Left renal pelvis (tissue), 4 donors: ENCODE measurements at regions not wholly inside any gene's neighbourhood (a gene's known extent, or its start where the extent isn't known, plus 50 kb on each side); places are given as distances from the start of the nearest gene placed in this dataset.
"Not testable (repeated sequence)": the region's sequence is repeated elsewhere in the genome, so short reads cannot be mapped to it uniquely, and the experiment has no call there.

ENCODE experiments used
- DNase-seq, 4 donors: peaks; one replicate each; pipeline ENCODE4 v3.0.0-alpha.2; 2013; ENCODE audit warnings: low read depth in 4 of 4, low spot score in 3 of 4

DNA sequence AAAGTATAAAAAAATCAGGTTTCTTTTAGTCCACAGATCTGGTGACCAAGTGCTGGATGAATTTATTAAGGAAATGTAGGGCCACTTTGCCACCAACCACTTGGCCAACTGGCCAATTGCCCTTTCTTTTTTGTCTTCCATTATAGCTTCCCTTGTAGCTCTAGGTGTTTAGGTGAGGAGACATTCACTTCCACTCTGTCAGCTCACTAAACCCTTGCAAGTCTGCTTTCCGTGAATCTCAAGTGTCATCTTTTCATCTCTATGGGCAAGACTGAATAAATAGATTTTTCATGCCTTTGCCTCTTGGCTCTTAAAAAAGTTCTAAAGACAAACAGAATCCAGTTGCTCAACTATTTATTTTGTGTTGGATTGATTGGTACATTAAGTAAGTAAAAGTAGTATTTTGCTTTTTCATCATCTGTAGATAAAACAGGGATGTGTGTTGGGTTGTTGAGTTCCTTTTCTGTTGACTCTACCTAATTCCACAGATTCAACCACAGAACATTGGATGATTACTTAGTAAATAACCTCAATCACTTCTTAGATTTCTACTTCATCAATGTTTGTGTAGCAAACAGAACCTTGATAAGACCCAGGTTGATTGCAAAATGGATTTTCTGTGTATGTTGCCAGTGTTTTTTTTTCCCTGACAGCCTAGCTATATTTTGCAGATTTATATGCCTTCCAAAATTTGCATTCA lies 68.1 kb upstream of the GRXCR1 start:
- DNase-seq: no peak

GRCh38 chr4:42821230-42821629 lies 71.3 kb upstream of the GRXCR1 start:
- no peak for DNase-seq

- DNase-seq: no peak
Observed at GRCh38 chr4:42819863-42820514, 72.5 kb upstream of the GRXCR1 start.

DNA sequence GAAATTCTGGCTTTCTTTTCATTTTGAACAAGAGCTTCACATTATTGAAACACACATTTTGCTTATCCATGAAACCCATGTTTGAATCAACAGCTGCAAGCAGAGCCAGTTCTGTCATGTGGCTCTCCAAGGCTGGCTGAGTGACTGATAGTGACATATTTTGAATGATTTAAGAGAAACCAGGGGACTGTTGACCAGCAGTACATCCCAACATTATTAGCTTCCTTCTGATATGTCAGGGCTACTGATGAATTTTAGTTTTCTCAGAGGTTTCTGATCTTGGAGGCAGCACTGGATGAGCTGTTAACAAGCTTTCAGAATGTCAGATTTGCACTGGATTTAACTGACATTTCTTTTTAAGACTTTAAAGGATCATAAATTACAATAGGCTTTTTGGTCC lies 74.6 kb upstream of the GRXCR1 start:
- no peak for DNase-seq

- DNase-seq: no peak
Observed at GRCh38 chr4:42816880-42817400, 75.6 kb upstream of the GRXCR1 start.

DNA sequence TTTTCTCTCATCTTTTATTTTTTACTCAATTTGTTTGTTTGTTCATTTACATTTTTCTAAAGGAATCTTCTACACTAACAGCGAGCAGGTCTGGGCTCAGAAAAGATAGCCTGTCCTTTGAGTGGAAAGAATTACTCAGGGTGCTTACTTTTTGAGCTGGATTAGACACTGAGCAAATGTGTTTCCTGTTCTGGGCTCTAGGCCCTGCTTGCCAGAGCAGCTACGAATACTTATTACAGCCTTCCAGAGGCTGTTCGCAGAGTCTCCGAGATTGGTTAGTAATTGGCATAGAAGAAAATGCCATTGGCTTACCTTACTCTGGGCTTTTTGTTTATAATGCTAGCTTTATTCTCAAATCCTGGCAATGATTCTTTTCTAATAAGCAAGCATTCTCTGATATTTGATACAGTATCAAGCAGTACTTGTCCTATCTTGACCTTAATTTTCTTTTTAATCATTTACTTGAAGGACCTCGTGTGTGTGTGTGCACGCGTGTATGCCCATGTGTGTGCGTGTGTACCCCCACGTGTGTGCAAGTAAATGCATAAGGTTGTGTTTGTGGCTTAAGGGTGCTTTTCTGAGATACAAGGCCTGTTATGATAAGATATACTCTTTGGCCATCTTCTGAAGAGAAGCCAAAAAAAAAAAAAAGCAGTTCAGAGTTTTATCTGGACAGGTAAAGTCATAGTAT lies 76.2 kb upstream of the GRXCR1 start:
- no peak for DNase-seq

- DNase-seq: no peak
Observed at GRCh38 chr4:42809419-42810084, 83.0 kb upstream of the GRXCR1 start.

- DNase-seq: no peak
Observed at GRCh38 chr4:42806303-42806835, 86.1 kb upstream of the GRXCR1 start.

GRCh38 chr4:42789041-42789567 lies 103.4 kb upstream of the GRXCR1 start:
- no peak for DNase-seq

DNA sequence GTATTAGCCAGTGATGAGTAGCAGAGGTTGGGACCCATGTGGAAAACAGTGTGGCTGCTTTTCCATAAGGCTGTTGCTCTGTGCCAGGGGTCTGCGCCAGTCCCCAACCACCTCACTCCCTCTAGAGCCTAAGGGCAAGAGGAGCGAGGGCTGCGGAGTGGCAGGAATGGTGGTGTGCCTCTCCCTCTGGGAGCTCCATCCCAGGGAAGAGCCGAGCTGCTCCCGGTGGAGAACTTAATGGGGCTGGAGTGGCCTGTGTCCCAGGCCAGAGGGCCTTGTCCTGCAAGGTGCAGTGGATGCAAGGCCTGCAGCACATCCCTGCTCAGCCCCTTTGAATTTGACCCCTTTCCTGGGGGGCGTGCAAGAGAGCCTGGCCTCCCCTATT lies 105.4 kb upstream of the GRXCR1 start:
- no peak for DNase-seq

- DNase-seq: no peak
Observed at GRCh38 chr4:42786350-42787078, 106.0 kb upstream of the GRXCR1 start.

DNA sequence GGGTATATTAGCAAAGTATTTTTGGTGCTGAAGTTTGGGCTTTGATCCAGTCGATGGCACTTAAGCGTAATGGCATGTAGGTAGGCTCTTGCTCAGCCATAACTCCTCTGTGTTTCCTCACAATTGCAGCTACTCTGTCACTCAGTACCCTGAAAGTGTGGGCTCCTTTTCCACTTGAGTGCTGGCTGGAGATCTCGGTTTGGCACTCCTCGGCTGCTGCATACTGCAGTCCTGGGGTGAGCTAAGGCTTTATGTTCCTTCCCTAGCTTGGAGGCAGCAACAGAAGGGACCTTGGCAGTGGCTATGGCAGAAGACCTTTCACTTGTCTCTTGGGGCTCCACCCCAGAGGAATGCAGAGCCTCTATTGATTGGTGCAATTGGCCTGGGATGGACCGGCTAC lies 106.7 kb upstream of the GRXCR1 start:
- DNase-seq: no peak

GRCh38 chr4:42781315-42781714 lies 111.2 kb upstream of the GRXCR1 start:
- DNase-seq: no peak

DNA sequence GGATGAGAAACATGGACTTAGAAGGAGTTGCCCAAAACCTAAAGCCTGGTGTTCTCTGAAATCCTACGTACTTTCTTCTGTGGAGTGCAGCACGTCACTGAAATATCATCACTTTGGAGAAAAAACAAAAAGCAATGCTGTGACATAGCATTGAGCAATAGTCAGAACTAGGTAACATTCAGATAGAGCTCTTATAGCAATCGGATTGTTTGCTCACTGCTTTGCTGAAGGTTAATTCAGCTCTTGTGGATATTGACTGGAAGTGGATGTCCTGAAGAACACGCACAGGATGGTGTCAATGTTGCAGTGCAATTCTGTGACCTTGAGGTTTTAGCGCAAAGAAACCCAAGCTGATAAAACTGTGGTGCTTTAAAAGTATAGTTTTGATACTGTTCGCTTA lies 114.2 kb upstream of the GRXCR1 start:
- DNase-seq: no peak

DNA sequence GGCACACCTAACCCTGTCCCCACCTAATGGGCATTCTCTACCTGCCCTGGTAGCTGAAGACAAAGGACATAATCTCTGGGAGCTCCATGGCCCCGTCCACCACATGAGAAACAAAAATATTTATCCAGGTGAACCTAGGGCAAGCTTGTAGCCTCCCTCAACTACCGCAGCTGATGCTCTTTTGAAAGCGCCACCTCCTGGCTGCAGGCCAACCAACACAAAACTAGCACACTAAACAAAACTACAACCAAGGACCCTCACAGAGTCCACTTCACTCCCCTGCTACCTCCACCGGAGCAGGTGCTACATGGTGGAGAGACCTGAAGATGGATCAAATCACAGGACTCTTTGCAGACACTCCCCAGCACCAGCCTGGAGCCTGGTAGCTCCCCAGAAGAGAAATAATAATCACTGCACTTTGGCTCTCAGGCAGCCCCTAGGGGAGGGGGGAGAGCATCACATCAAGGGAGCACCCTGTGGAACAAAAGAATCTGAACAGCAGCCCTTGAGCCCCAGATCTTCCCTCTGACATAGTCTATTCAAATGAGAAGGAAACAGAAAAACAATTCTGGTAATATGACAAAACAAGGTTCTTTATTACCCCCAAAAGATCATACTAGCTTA lies 111.3 kb upstream of the ATP8A1 start:
- DNase-seq: no peak

DNA sequence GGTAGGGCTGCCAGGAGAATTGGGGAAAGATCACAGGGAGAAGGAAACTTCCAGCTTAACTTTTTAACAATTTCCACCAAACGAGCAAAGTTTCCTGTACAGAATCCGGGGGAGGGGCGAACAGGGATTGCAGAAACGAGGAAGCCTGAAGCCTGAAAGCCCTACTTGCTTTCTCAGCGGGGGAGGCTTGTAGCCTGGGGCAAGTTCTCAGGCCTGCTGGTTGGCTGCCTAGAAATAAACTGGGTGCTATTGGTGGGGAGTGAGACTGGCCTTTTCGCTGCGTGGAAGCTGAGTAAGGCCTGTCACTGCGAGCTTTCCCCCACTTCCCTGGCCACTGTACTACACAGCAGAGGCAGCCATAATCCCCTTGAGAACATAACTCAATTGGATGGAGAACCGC lies 110.8 kb upstream of the ATP8A1 start:
- DNase-seq: no peak

DNA sequence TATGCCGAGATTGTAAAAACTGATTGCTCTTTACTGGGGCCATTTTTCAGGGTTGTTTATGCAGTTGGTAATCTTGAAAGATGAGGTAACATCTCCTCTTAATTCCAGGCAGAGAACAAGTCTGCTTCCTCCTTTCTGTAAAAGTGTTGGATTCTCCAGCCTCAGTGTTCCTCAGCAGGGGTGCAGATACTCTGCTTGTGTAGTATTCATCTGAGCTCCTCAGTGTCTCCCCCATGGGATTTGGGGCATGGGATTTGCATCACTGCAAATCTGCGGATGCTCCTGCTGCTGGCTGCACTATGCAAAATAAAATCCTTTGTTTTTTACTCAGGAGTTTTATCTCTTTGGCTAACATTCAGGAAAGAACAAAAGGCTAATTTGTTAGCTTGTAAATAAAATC lies 104.9 kb upstream of the ATP8A1 start:
- no peak for DNase-seq

GRCh38 chr4:42754965-42755364 lies 98.1 kb upstream of the ATP8A1 start:
- not testable (repeated sequence) for DNase-seq

DNA sequence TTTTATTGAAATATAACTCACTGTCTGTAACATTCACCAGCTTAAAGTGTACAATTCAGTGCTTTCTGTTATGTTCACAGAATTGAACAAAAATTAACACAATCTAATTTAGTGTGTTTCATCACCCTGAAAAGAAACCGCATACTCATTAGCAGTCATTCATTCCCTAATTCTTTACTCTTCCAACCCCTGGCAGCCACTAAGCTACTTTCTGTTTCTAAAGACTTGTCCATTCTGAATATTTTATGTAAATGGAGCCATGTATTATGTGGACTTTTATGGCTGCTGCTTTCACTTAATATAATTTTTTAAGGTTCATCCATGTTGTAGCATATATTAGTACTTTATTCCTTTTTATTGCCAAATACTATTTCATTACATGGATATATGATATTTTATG lies 94.7 kb upstream of the ATP8A1 start:
- DNase-seq: no peak

DNA sequence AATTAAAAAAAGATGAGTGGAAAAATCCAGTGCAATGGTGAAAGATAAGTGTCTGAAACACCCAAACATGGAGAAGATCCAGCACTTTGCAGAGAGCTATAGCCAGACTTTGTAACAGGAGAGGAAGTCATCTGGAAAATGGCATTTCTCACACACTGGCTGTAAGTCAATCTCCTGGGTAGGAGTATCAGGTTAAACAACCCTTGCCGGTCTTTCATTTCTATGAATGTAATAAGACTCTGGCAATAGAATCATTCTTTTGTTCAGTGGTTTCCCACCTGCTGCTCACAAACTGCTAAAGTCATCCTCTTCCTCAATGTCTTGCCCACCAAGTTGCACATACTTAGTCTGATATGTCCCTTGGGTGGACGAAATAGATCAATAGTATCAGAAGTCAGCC lies 94.0 kb upstream of the ATP8A1 start:
- peak in 2 of 4 donors; percentile 6 to 14 for DNase-seq
